Neural progenitor cell (in vitro differentiated cells): ENCODE measurements at regions not wholly inside any gene's neighbourhood (a gene's known extent, or its start where the extent isn't known, plus 50 kb on each side); places are given as distances from the start of the nearest gene placed in this dataset.

Source experiments
- EZH2 ChIP-seq: fragments of 200-600 bp; sonication (generic); IDR thresholded peaks from 2 replicates; pipeline ENCODE4 v1.6.1; 2017; ENCODE audit warnings: antibody characterized with exemption, mild to moderate bottlenecking, moderate library complexity
- EZH2phosphoT487 ChIP-seq: fragments of 200-600 bp; sonication (generic); IDR thresholded peaks from 2 replicates; pipeline ENCODE4 v1.6.1; 2017; ENCODE audit warnings: antibody characterized with exemption
- TF ChIP-seq, protein P1 (sequence below): fragments of 200-600 bp; sonication (generic); IDR thresholded peaks from 2 replicates; pipeline ENCODE4 v1.5.1; 2017; ENCODE audit warnings: antibody characterized with exemption, mild to moderate bottlenecking

GRCh38 chr2:226641008-226641407 is 158.6 kb downstream of the IRS1 start:
- TF ChIP-seq EZH2 (no peak), EZH2phosphoT487 (no peak)
- TF ChIP-seq, protein P1, sequence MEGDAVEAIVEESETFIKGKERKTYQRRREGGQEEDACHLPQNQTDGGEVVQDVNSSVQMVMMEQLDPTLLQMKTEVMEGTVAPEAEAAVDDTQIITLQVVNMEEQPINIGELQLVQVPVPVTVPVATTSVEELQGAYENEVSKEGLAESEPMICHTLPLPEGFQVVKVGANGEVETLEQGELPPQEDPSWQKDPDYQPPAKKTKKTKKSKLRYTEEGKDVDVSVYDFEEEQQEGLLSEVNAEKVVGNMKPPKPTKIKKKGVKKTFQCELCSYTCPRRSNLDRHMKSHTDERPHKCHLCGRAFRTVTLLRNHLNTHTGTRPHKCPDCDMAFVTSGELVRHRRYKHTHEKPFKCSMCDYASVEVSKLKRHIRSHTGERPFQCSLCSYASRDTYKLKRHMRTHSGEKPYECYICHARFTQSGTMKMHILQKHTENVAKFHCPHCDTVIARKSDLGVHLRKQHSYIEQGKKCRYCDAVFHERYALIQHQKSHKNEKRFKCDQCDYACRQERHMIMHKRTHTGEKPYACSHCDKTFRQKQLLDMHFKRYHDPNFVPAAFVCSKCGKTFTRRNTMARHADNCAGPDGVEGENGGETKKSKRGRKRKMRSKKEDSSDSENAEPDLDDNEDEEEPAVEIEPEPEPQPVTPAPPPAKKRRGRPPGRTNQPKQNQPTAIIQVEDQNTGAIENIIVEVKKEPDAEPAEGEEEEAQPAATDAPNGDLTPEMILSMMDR, result no peak
